NCI-H345 treated with DMSO at 0.1 percent for 48 hours (cell line): ENCODE measurements at regions not wholly inside any gene's neighbourhood (a gene's known extent, or its start where the extent isn't known, plus 50 kb on each side); places are given as distances from the start of the nearest gene placed in this dataset.

ENCODE experiments used
- DNase-seq: peaks from one replicate; lab custom pipeline; 2025; ENCODE audit not compliant: unreplicated experiment; lab: John Stamatoyannopoulos, UW

GRCh38 chr15:91784973-91785709, 68.4 kb upstream of the SLCO3A1 start:
- DNase-seq: no peak

DNA sequence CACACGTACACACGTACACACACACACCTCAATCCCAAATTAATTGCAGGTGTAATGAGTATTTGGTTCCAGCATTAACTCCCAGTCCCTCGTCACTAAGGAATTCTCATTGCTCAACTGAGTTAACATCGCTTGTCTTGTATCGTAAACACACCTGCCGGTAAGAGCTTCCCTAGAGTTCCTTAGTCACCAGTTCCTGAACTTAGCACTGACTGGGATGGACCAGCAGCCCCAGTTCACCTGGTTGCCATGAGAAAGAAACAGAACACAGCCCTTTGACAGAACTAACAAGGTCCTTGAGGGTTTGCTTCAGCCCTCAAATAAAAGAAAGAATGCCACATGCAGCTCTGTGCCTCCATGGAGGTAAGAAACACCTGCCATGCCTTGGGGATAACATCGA, 66.3 kb upstream of the SLCO3A1 start:
- DNase-seq: no peak

GRCh38 chr15:91789136-91789535, 64.4 kb upstream of the SLCO3A1 start:
- DNase-seq: no peak

DNA sequence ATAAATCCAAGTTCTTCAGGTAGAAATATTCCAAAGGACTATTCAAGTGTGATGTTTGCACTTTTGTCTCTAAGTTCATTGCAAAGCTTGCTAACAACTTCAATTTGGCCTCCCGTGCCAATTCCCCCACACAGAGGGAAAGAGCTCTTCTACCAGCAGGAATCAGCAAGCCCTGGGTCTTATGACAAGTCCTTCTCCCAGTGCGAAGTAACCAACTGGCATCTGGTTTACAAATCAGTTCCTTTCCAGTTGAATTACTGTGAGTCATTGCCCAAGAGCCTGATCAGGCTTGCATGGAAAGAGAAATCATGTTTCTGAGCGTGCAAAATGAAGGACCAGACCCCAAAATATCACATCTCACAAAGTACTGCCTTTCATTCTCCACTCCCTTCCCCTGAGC, 62.7 kb upstream of the SLCO3A1 start:
- no peak for DNase-seq

GRCh38 chr15:91793771-91794170, 59.7 kb upstream of the SLCO3A1 start:
- DNase-seq: no peak

GRCh38 chr15:91795235-91795634, 58.3 kb upstream of the SLCO3A1 start:
- no peak for DNase-seq

GRCh38 chr15:91801836-91802534, 51.5 kb upstream of the SLCO3A1 start:
- DNase-seq: no peak

- DNase-seq: no peak
These were observed 50.2 kb upstream of the SLCO3A1 start for GRCh38 chr15:91803260-91803659.
